Cerebellar nuclear complex (tissue), 1 donor: ENCODE measurements at regions not wholly inside any gene's neighbourhood (a gene's known extent, or its start where the extent isn't known, plus 50 kb on each side); places are given as distances from the start of the nearest gene placed in this dataset.

ENCODE experiments used
- DNase-seq, 2 experiments: peaks; one replicate each; lab custom pipeline; 2025; lab: John Stamatoyannopoulos, UW

- DNase-seq: no peak
These were observed 306.7 kb upstream of the MTNR1B start for GRCh38 chr11:92662601-92663360.

- no peak for DNase-seq
These were observed 305.9 kb upstream of the MTNR1B start for GRCh38 chr11:92663539-92663938.

- DNase-seq: no peak
These were observed 301.8 kb upstream of the MTNR1B start for GRCh38 chr11:92667486-92668152.

GRCh38 chr11:92670308-92670890 is 299.1 kb upstream of the MTNR1B start:
- no peak for DNase-seq

GRCh38 chr11:92671081-92671480 is 298.4 kb upstream of the MTNR1B start:
- DNase-seq: no peak

- DNase-seq: no peak
These were observed 294.1 kb upstream of the MTNR1B start for GRCh38 chr11:92675303-92675702.

- no peak for DNase-seq
These were observed 293.6 kb upstream of the MTNR1B start for GRCh38 chr11:92675810-92676209.

- no peak for DNase-seq
These were observed 291.3 kb upstream of the MTNR1B start for GRCh38 chr11:92678008-92678611.

- DNase-seq: no peak
These were observed 287.9 kb upstream of the MTNR1B start for GRCh38 chr11:92681586-92681985.

GRCh38 chr11:92682136-92682535 is 287.3 kb upstream of the MTNR1B start:
- no peak for DNase-seq

- no peak for DNase-seq
These were observed 286.5 kb upstream of the MTNR1B start for GRCh38 chr11:92682952-92683351.

GRCh38 chr11:92685049-92685448 is 284.4 kb upstream of the MTNR1B start:
- DNase-seq: no peak

- DNase-seq: no peak
These were observed 281.7 kb upstream of the MTNR1B start for GRCh38 chr11:92687724-92688123.

- no peak for DNase-seq
These were observed 281.0 kb upstream of the MTNR1B start for GRCh38 chr11:92688416-92688815.

- DNase-seq: no peak
These were observed 276.5 kb upstream of the MTNR1B start for GRCh38 chr11:92692826-92693546.

- no peak for DNase-seq
These were observed 273.4 kb upstream of the MTNR1B start for GRCh38 chr11:92696076-92696475.

GRCh38 chr11:92697461-92698312 is 271.8 kb upstream of the MTNR1B start:
- no peak for DNase-seq

- no peak for DNase-seq
These were observed 270.7 kb upstream of the MTNR1B start for GRCh38 chr11:92698742-92699141.

- DNase-seq: no peak
These were observed 267.2 kb upstream of the MTNR1B start for GRCh38 chr11:92702037-92702804.

- DNase-seq: no peak
These were observed 266.5 kb upstream of the MTNR1B start for GRCh38 chr11:92702805-92703448.
